K562 (cell line): ENCODE measurements at regions not wholly inside any gene's neighbourhood (a gene's known extent, or its start where the extent isn't known, plus 50 kb on each side); places are given as distances from the start of the nearest gene placed in this dataset.

Experiments
- ATAC-seq: fragments of 200-7000 bp; cut with Tn5 transposase; 3 replicates; pipeline ENCODE4 v1.9.1; 2020; ENCODE audit warnings: moderate library complexity
- BruUV-seq: library from RNA; stranded (reverse); fragments of 400-500 nt; replicated peaks from 2 replicates; lab custom pipeline; 2021; lab: Mats Ljungman, UMichigan
- CTCF ChIA-PET: fragments of 300-600 bp; formaldehyde crosslinking; extraction: SDS; loops from one replicate; lab custom pipeline; 2021; ENCODE audit warnings: low intra/inter-chr PET ratio; lab: Yijun Ruan, JAX
- POLR2A ChIA-PET: fragments of 300-600, 350-650 bp; sonication (Branson Sonifier 250); formaldehyde crosslinking; extraction: SDS; loops from one replicate; lab custom pipeline; 2021; ENCODE audit warnings: antibody characterized with exemption, inconsistent platforms; lab: Yijun Ruan, JAX
- DNase-seq, 4 experiments: peaks; one replicate each; pipeline versions ENCODE4 v3.0.0 to v3.0.0-alpha.2; 2011 to 2018; ENCODE audit warnings: low spot score in 3 of 4, mixed read lengths in 3 of 4; ENCODE audit errors: extremely low read depth in 1 of 4
- FAIRE-seq: peaks from 2 replicates; lab custom pipeline; 2011; peaks lifted over from hg19 to GRCh38; lab: Jason Lieb, UNC
- H2AFZ ChIP-seq: 2 replicates; pipeline ENCODE4 v1.6.0; 2011; ENCODE audit warnings: low read depth, low read length, control low read depth, inconsistent platforms
- H3K27ac ChIP-seq: fragments of 200-600 bp; 3 replicates; pipeline ENCODE4 v1.8.0; 2011; ENCODE audit warnings: low read depth, mild to moderate bottlenecking, control low read depth, inconsistent platforms, low read length, moderate library complexity, mixed read lengths; ENCODE audit errors: extremely low read depth
- H3K27me3 ChIP-seq, 2 experiments: fragments of 300-600 bp in 1 of 2; 2 replicates in 1 of 2; 3 replicates in 1 of 2; pipeline versions ENCODE4 v1.6.0 to v1.8.0; 2011; ENCODE audit warnings: inconsistent platforms in 2 of 2, low read length in 2 of 2, mild to moderate bottlenecking in 1 of 2, mixed read lengths in 1 of 2, moderate library complexity in 1 of 2; ENCODE audit not compliant: control insufficient read depth in 2 of 2, insufficient read depth in 2 of 2
- H3K36me3 ChIP-seq: fragments of 300-600 bp; 3 replicates; pipeline ENCODE4 v1.8.0; 2011; ENCODE audit warnings: mild to moderate bottlenecking, low read length, inconsistent platforms; ENCODE audit not compliant: control insufficient read depth, insufficient read depth
- H3K4me1 ChIP-seq, 2 experiments: fragments of 200-600 bp in 1 of 2; replicated peaks in 1 of 2; 2 replicates in 1 of 2; 3 replicates in 1 of 2; pipeline versions ENCODE4 v1.5.1 to v1.8.0; 2011; ENCODE audit warnings: inconsistent platforms in 2 of 2, low read length in 2 of 2, mild to moderate bottlenecking in 1 of 2, mixed read lengths in 1 of 2, moderate library complexity in 1 of 2; ENCODE audit not compliant: control insufficient read depth in 2 of 2, insufficient read depth in 2 of 2
- H3K4me2 ChIP-seq: 2 replicates; pipeline ENCODE4 v1.6.1; 2011; ENCODE audit warnings: low read length, control low read depth, inconsistent platforms, mixed read lengths; ENCODE audit not compliant: insufficient read depth
- H3K4me3 ChIP-seq: fragments of 200-600 bp; sonication (generic), shearing (Covaris generic); 2 replicates; pipeline ENCODE4 v1.5.1; 2016; ENCODE audit warnings: control low read depth, inconsistent platforms
- H3K79me2 ChIP-seq: fragments of 200-600 bp; 3 replicates; pipeline ENCODE4 v1.8.0; 2011; ENCODE audit warnings: low read length, inconsistent platforms; ENCODE audit not compliant: control insufficient read depth, insufficient read depth
- H3K9ac ChIP-seq, 2 experiments: 2 replicates each; pipeline versions ENCODE4 v1.6.0 to v1.6.1; 2011; ENCODE audit warnings: low read depth in 2 of 2, low read length in 2 of 2, control low read depth in 1 of 2, inconsistent platforms in 1 of 2, mild to moderate bottlenecking in 1 of 2, mixed read lengths in 1 of 2; ENCODE audit not compliant: insufficient read depth in 1 of 2
- H3K9me1 ChIP-seq: one replicate; pipeline ENCODE4 v1.6.0; 2011; ENCODE audit warnings: inconsistent platforms, mild to moderate bottlenecking, low read length, moderate library complexity; ENCODE audit not compliant: control insufficient read depth, insufficient read depth
- H3K9me3 ChIP-seq: replicated peaks from 2 replicates; pipeline ENCODE4 v1.5.1; 2011; ENCODE audit warnings: low read depth, low read length, inconsistent platforms; ENCODE audit not compliant: control insufficient read depth, insufficient read depth
- H4K20me1 ChIP-seq: replicated peaks from 2 replicates; pipeline ENCODE4 v1.6.1; 2011; ENCODE audit warnings: low read length, inconsistent platforms, mixed read lengths; ENCODE audit not compliant: control insufficient read depth, insufficient read depth
- DMBX1 ChIP-seq: fragments of 250-450 bp; sonication (Bioruptor Pico); IDR thresholded peaks from 2 replicates; pipeline ENCODE4 v1.8.0; 2022; ENCODE audit warnings: inconsistent platforms, mild to moderate bottlenecking, moderate library complexity, borderline replicate concordance
- HSF4 ChIP-seq: fragments of 250-450 bp; sonication (Bioruptor Pico); IDR thresholded peaks from 2 replicates; pipeline ENCODE4 v2.1.2; 2022; ENCODE audit warnings: mild to moderate bottlenecking, moderate library complexity, borderline replicate concordance
- MXI1 ChIP-seq: IDR thresholded peaks from 2 replicates; pipeline ENCODE4 v1.6.1; 2011; ENCODE audit warnings: low read depth, mild to moderate bottlenecking, improper control_type of control experiment, low read length
- RCOR1 ChIP-seq, 2 experiments: IDR thresholded peaks; 2 replicates each; pipeline ENCODE4 v1.6.1; 2012; ENCODE audit warnings: low read depth in 2 of 2, low read length in 2 of 2, borderline replicate concordance in 1 of 2, improper control_type of control experiment in 1 of 2
- SMARCE1 ChIP-seq: fragments of 450-650 bp; IDR thresholded peaks from 2 replicates; pipeline ENCODE4 v1.7.1; 2016; ENCODE audit warnings: mild to moderate bottlenecking
- ZNF41 ChIP-seq: fragments of 250-450 bp; sonication (Bioruptor Pico); conservative IDR thresholded peaks from 2 replicates; pipeline ENCODE4 v1.4.0; 2020; ENCODE audit warnings: mild to moderate bottlenecking
- WGBS: fragments of 100-300 bp; shearing (Covaris generic); methylation state at CpG from one replicate; pipeline ENCODE4 v1.1.6; 2016; ENCODE audit warnings: low coverage, mixed read lengths; ENCODE audit not compliant: insufficient coverage; ENCODE audit errors: missing lambda C conversion rate; 5-methylcytosine and 5-hydroxymethylcytosine counted together
- in situ Hi-C: fragments of 300-500 bp; cut with MboI; formaldehyde crosslinking; loops from 4 replicates; pipeline ENCODE4 v1.15.0; 2018; ENCODE audit warnings: inconsistent platforms, mixed read lengths
- intact Hi-C: fragments of 100-400 bp; cut with micrococcal nuclease; formaldehyde crosslinking; loops from 2 replicates; pipeline ENCODE4 v1.14.2; 2022
- TF ChIP-seq, protein P1 (sequence below): fragments of 450-650 bp; formaldehyde crosslinking; IDR thresholded peaks from 2 replicates; pipeline ENCODE4 v1.4.0; 2020; ENCODE audit warnings: mild to moderate bottlenecking, moderate library complexity

GRCh38 chr5:74206579-74207550 lies 433.7 kb downstream of the ENC1 start:
- Histone ChIP-seq H3K4me1 (no peaks in the 10 kb centered on the region), H3K36me3 (no peaks in the 10 kb centered on the region), H3K4me2 (no peak overlapping the region), H3K79me2 (no peaks in the 10 kb centered on the region), H3K27ac (no peak overlapping the region), H2AFZ (no peak overlapping the region), H3K9ac (no peak overlapping the region), H3K9me3 (no peaks in the 10 kb centered on the region), H3K4me3 (no peak overlapping the region), H3K9me1 (no peaks in the 10 kb centered on the region), H3K27me3 (peaks cover 2 to 8% of the 10 kb centered on the region in 2 experiments; a peak in 2 of 5 replicates), H4K20me1 (no peaks in the 10 kb centered on the region)
- no TSS peak for BruUV-seq
- ATAC-seq (no peak), FAIRE-seq (no peak), DNase-seq (no peak)
- intact Hi-C loops: no loop called here
- 2% methylated on average over 12 of the region's 12 CpGs for WGBS
- ChIA-PET CTCF (no interaction called here), POLR2A (interaction anchor here (0.5 kb wide), 1 partner anchor 457 kb away, joined by 3 read pairs; no protein-coding TSS in a partner anchor)
- TF ChIP-seq MXI1 (no peak), DMBX1 (no peak), SMARCE1 (no peak), HSF4 (CRISPR knock-in tag) (no peak), RCOR1 (IDR thresholded peaks at IDR 0.05; ENCODE audit: borderline replicate concordance in 1 of 2, low read depth in 2 of 2, low read length in 2 of 2) (no peak), ZNF41 (no peak)
- TF ChIP-seq, protein P1, sequence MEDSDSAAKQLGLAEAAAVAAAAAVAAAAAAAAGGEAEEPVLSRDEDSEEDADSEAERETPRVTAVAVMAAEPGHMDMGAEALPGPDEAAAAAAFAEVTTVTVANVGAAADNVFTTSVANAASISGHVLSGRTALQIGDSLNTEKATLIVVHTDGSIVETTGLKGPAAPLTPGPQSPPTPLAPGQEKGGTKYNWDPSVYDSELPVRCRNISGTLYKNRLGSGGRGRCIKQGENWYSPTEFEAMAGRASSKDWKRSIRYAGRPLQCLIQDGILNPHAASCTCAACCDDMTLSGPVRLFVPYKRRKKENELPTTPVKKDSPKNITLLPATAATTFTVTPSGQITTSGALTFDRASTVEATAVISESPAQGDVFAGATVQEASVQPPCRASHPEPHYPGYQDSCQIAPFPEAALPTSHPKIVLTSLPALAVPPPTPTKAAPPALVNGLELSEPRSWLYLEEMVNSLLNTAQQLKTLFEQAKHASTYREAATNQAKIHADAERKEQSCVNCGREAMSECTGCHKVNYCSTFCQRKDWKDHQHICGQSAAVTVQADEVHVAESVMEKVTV: no peak
- in situ Hi-C loops: no loop called here
